ENCODE measurements at regions not wholly inside any gene's neighbourhood (a gene's known extent, or its start where the extent isn't known, plus 50 kb on each side); places are given as distances from the start of the nearest gene placed in this dataset.

DNA sequence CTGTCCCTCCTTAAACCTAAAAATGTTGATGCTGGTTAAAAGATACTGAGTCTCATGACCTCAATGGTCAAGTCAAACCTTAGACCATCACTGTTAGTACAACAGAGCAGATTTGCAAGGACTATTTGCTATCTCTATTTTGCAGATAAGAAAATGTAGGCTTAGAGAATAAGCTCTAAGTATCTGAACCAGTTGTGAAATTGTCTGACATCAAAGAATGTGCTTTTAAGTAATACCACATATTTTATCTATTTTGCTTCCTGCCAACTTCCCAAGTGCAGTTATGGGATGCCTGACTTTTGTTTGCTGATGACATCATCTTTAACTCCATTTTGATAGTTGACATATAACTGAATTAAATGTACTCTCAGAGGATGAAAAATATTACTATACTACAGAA is 83.6 kb upstream of the TMEM106B start:
- Histone ChIP-seq H3K36me3 (ENCODE audit: control insufficient read depth, insufficient read depth, low read length) (no peaks in the 10 kb centered on the region), H3K27me3 (ENCODE audit: control insufficient read depth, insufficient read depth, low read length) (peaks cover 8% of the 10 kb centered on the region), H3K4me3 (ENCODE audit: low read length) (no peak overlapping the region), H3K27ac (ENCODE audit: low read length) (no peak overlapping the region), H3K9me3 (ENCODE audit: control insufficient read depth, insufficient read depth, low read length) (no peaks in the 10 kb centered on the region), H3K4me1 (ENCODE audit: control insufficient read depth, insufficient read depth, low read length) (no peaks in the 10 kb centered on the region)
- ATAC-seq: no peak
- no peak overlapping the region for H3K4me3 Mint-ChIP-seq
- no peak for DNase-seq
- H3K27ac Mint-ChIP-seq: no peak overlapping the region
- peaks cover 11% of the 10 kb centered on the region in 2 donors for H3K4me1 Mint-ChIP-seq
- H3K36me3 Mint-ChIP-seq: no peaks in the 10 kb centered on the region
- TF ChIP-seq, protein P1, sequence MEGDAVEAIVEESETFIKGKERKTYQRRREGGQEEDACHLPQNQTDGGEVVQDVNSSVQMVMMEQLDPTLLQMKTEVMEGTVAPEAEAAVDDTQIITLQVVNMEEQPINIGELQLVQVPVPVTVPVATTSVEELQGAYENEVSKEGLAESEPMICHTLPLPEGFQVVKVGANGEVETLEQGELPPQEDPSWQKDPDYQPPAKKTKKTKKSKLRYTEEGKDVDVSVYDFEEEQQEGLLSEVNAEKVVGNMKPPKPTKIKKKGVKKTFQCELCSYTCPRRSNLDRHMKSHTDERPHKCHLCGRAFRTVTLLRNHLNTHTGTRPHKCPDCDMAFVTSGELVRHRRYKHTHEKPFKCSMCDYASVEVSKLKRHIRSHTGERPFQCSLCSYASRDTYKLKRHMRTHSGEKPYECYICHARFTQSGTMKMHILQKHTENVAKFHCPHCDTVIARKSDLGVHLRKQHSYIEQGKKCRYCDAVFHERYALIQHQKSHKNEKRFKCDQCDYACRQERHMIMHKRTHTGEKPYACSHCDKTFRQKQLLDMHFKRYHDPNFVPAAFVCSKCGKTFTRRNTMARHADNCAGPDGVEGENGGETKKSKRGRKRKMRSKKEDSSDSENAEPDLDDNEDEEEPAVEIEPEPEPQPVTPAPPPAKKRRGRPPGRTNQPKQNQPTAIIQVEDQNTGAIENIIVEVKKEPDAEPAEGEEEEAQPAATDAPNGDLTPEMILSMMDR (IDR thresholded peaks at IDR 0.05): no peak
- no peaks in the 10 kb centered on the region for H3K9me3 Mint-ChIP-seq
- intact Hi-C loops (cut with micrococcal nuclease): no loop called here
- peaks cover 23 to 49% of the 10 kb centered on the region in 2 donors for H3K27me3 Mint-ChIP-seq (ENCODE audit: low read depth in 2 of 2)

DNA sequence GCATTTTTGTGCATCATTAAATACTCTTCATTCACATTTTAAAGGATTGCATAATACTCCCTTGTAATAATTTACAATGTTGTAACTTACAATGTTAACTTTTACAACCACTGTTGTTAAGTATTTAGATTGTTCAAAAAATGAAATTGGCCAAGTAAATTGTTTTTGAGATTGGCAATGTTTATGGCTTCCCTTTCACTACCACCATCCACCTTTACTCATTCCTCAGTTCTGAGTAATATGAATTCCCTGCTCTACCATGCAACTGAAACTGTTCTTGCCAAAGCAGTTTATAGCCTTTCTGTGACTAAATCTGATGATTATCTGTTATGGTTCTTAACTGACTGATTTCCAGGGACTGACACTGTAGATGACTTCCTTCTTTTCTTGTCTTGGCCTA is 80.5 kb upstream of the TMEM106B start:
- Mint-ChIP-seq H3K27me3 (ENCODE audit: low read depth in 2 of 2) (peaks cover 9 to 25% of the 10 kb centered on the region in 2 donors), H3K36me3 (no peaks in the 10 kb centered on the region), H3K4me1 (peaks cover 11% of the 10 kb centered on the region in 2 donors), H3K27ac (no peak overlapping the region), H3K9me3 (no peaks in the 10 kb centered on the region), H3K4me3 (no peak overlapping the region)
- no peaks in the 10 kb centered on the region for H3K9me3 ChIP-seq (ENCODE audit: control insufficient read depth, insufficient read depth, low read length)
- DNase-seq (no peak), ATAC-seq (no peak)
- H3K27me3 ChIP-seq (ENCODE audit: control insufficient read depth, insufficient read depth, low read length): peaks cover 5% of the 10 kb centered on the region
- no peaks in the 10 kb centered on the region for H3K4me1 ChIP-seq (ENCODE audit: control insufficient read depth, insufficient read depth, low read length)
- no peak overlapping the region for H3K4me3 ChIP-seq (ENCODE audit: low read length)
- TF ChIP-seq, protein P1 (IDR thresholded peaks at IDR 0.05): no peak
- no peak overlapping the region for H3K27ac ChIP-seq (ENCODE audit: low read length)
- intact Hi-C loops (cut with micrococcal nuclease): no loop called here
- no peaks in the 10 kb centered on the region for H3K36me3 ChIP-seq (ENCODE audit: control insufficient read depth, insufficient read depth, low read length)

DNA sequence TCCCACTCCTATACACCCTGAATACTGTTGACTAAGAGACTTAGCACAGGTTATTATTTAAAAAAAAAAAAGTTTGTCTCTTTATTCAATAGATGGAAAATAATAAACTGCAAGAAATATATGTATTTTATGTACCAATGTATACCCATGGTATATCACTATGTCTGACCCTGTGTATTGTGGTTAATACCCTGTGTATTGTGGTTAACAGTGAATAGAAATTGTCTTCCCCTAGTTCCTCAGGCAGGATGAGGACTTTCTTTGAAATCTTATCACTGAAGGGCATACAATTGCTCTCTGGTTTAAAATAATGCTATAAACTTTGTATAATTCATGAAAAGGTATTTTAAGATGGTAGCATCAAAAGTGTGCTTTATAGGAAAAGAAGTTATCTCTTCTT is 80.0 kb upstream of the TMEM106B start:
- H3K4me3 Mint-ChIP-seq: peak overlapping the region; percentile 21
- H3K36me3 Mint-ChIP-seq: no peaks in the 10 kb centered on the region
- H3K9me3 ChIP-seq (ENCODE audit: control insufficient read depth, insufficient read depth, low read length): no peaks in the 10 kb centered on the region
- TF ChIP-seq, protein P1 (IDR thresholded peaks at IDR 0.05): no peak
- H3K27ac ChIP-seq (ENCODE audit: low read length): no peak overlapping the region
- H3K36me3 ChIP-seq (ENCODE audit: control insufficient read depth, insufficient read depth, low read length): no peaks in the 10 kb centered on the region
- H3K27me3 Mint-ChIP-seq (ENCODE audit: low read depth in 2 of 2): peaks cover 9 to 22% of the 10 kb centered on the region in 2 donors
- peaks cover 6% of the 10 kb centered on the region for H3K27me3 ChIP-seq (ENCODE audit: control insufficient read depth, insufficient read depth, low read length)
- DNase-seq (peak in 1 of 2 donors; percentile 7), ATAC-seq (peak in 2 of 3 donors; percentile 42 to 63)
- H3K9me3 Mint-ChIP-seq: no peaks in the 10 kb centered on the region
- no peaks in the 10 kb centered on the region for H3K4me1 ChIP-seq (ENCODE audit: control insufficient read depth, insufficient read depth, low read length)
- intact Hi-C loops (cut with micrococcal nuclease): no loop called here
- H3K27ac Mint-ChIP-seq: no peak overlapping the region
- H3K4me3 ChIP-seq (ENCODE audit: low read length): no peak overlapping the region
- H3K4me1 Mint-ChIP-seq: peaks cover 11% of the 10 kb centered on the region in 2 donors

DNA sequence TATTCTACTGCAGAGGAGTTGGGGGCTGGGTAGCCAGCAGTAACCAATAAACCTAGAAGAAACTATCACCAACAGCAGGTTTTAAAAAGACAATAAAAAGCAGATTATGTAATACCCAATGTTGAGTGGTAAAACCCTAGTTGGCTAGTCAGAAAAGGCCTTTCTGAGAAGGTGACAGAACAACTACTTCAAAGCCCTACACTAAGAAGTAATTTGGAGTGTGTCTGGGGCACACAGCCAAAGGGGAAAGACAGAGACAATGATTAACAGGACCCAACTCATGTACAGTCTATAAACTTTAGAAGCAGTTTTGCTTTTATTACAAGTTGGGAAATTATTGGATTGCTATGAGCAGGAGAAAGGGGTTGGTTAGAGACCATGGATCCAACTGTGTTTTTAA is 77.2 kb upstream of the TMEM106B start:
- Histone ChIP-seq H3K27ac (ENCODE audit: low read length) (no peak overlapping the region), H3K4me1 (ENCODE audit: control insufficient read depth, insufficient read depth, low read length) (no peaks in the 10 kb centered on the region), H3K4me3 (ENCODE audit: low read length) (no peak overlapping the region), H3K36me3 (ENCODE audit: control insufficient read depth, insufficient read depth, low read length) (no peaks in the 10 kb centered on the region), H3K27me3 (ENCODE audit: control insufficient read depth, insufficient read depth, low read length) (peaks cover 6% of the 10 kb centered on the region), H3K9me3 (ENCODE audit: control insufficient read depth, insufficient read depth, low read length) (no peaks in the 10 kb centered on the region)
- H3K36me3 Mint-ChIP-seq: no peaks in the 10 kb centered on the region
- intact Hi-C loops (cut with micrococcal nuclease): no loop called here
- H3K27me3 Mint-ChIP-seq (ENCODE audit: low read depth in 2 of 2): peaks cover 16 to 17% of the 10 kb centered on the region in 2 donors
- no peak overlapping the region for H3K4me3 Mint-ChIP-seq
- peaks cover 11% of the 10 kb centered on the region in 2 donors for H3K4me1 Mint-ChIP-seq
- H3K9me3 Mint-ChIP-seq: no peaks in the 10 kb centered on the region
- TF ChIP-seq, protein P1 (IDR thresholded peaks at IDR 0.05): no peak
- ATAC-seq (no peak), DNase-seq (no peak)
- no peak overlapping the region for H3K27ac Mint-ChIP-seq
